ENCODE measurements at regions not wholly inside any gene's neighbourhood (a gene's known extent, or its start where the extent isn't known, plus 50 kb on each side); places are given as distances from the start of the nearest gene placed in this dataset.

- TF ChIP-seq REST (IDR thresholded peaks at IDR 0.05; ENCODE audit: insufficient read depth in 1 of 2, low read depth in 2 of 2, low read length in 2 of 2), result no peak
- TF ChIP-seq TAF1 (IDR thresholded peaks at IDR 0.05; ENCODE audit: borderline replicate concordance, insufficient read depth, low read length), result no peak
- no peak for TF ChIP-seq POLR2AphosphoS5 (IDR thresholded peaks at IDR 0.05; ENCODE audit: low read depth, low read length)
Measured at GRCh38 chr2:5391362-5391761, 300.8 kb upstream of the SOX11 start.
